IMR-90 (cell line): ENCODE measurements at regions not wholly inside any gene's neighbourhood (a gene's known extent, or its start where the extent isn't known, plus 50 kb on each side); places are given as distances from the start of the nearest gene placed in this dataset.

ENCODE experiments used
- ATAC-seq: fragments of 200-7000 bp; cut with Tn5 transposase; 2 replicates; pipeline ENCODE4 v1.9.1; 2020; ENCODE audit warnings: low read depth, mild to moderate bottlenecking, moderate library complexity
- BruUV-seq: library from RNA; stranded (reverse); fragments of 400-500 nt; replicated peaks from 2 replicates; lab custom pipeline; 2021; lab: Mats Ljungman, UMichigan
- CTCF ChIA-PET: fragments of 300-600 bp; formaldehyde crosslinking; extraction: SDS; loops from one replicate; lab custom pipeline; 2021; ENCODE audit warnings: antibody characterized with exemption; lab: Yijun Ruan, JAX
- POLR2A ChIA-PET: fragments of 300-600 bp; sonication (Branson Sonifier 250); formaldehyde crosslinking; loops from one replicate; lab custom pipeline; 2022; ENCODE audit warnings: antibody characterized with exemption; ENCODE audit not compliant: unreplicated experiment; lab: Charles Lee
- DNase-seq: peaks from one replicate; pipeline ENCODE4 v3.0.0; 2013
- H2AFZ ChIP-seq: replicated peaks from 2 replicates; pipeline ENCODE3; 2013; ENCODE audit warnings: low read length, mild to moderate bottlenecking; ENCODE audit not compliant: poor library complexity
- H2AK5ac ChIP-seq: 2 replicates; pipeline ENCODE4 v1.6.1; 2013; ENCODE audit warnings: low read depth, low read length, inconsistent platforms
- H2AK9ac ChIP-seq: replicated peaks from 2 replicates; pipeline ENCODE3; 2013; ENCODE audit warnings: mild to moderate bottlenecking, low read depth, low read length, moderate library complexity; ENCODE audit not compliant: poor library complexity
- H2BK120ac ChIP-seq: 2 replicates; pipeline ENCODE4 v1.6.1; 2013; ENCODE audit warnings: low read depth, low read length, inconsistent platforms
- H2BK15ac ChIP-seq: 3 replicates; pipeline ENCODE4 v1.6.1; 2013; ENCODE audit warnings: low read depth, low read length, inconsistent platforms
- H2BK20ac ChIP-seq: 2 replicates; pipeline ENCODE4 v1.6.1; 2013; ENCODE audit warnings: low read depth, mild to moderate bottlenecking, inconsistent platforms, low read length, moderate library complexity
- H2BK5ac ChIP-seq: 2 replicates; pipeline ENCODE4 v1.6.1; 2013; ENCODE audit warnings: mild to moderate bottlenecking, low read depth, low read length, inconsistent platforms; ENCODE audit not compliant: poor library complexity, severe bottlenecking
- H3K14ac ChIP-seq: replicated peaks from 2 replicates; pipeline ENCODE4 v1.6.1; 2013; ENCODE audit warnings: low read depth, low read length, inconsistent platforms
- H3K18ac ChIP-seq: 2 replicates; pipeline ENCODE4 v1.6.1; 2013; ENCODE audit warnings: low read depth, low read length, control low read depth
- H3K23ac ChIP-seq: 2 replicates; pipeline ENCODE4 v1.6.1; 2013; ENCODE audit warnings: low read depth, low read length, inconsistent platforms
- H3K27ac ChIP-seq: 2 replicates; pipeline ENCODE4 v1.5.1; 2013; ENCODE audit warnings: mild to moderate bottlenecking, control low read depth, low read length; ENCODE audit not compliant: insufficient read depth
- H3K27me3 ChIP-seq: 2 replicates; pipeline ENCODE4 v1.6.1; 2013; ENCODE audit warnings: low read length; ENCODE audit not compliant: control insufficient read depth, insufficient read depth
- H3K36me3 ChIP-seq: 2 replicates; pipeline ENCODE4 v1.6.1; 2013; ENCODE audit warnings: low read length, mixed read lengths; ENCODE audit not compliant: control insufficient read depth, insufficient read depth
- H3K4ac ChIP-seq: 2 replicates; pipeline ENCODE4 v1.6.1; 2013; ENCODE audit warnings: low read depth, low read length, inconsistent platforms
- H3K4me1 ChIP-seq: 2 replicates; pipeline ENCODE4 v1.6.1; 2013; ENCODE audit warnings: low read length, mixed read lengths; ENCODE audit not compliant: control insufficient read depth, insufficient read depth
- H3K4me2 ChIP-seq: 2 replicates; pipeline ENCODE4 v1.6.1; 2013; ENCODE audit warnings: low read depth, mild to moderate bottlenecking, control low read depth, low read length, moderate library complexity
- H3K4me3 ChIP-seq: 2 replicates; pipeline ENCODE4 v1.5.1; 2013; ENCODE audit warnings: low read depth, mild to moderate bottlenecking, control low read depth, low read length, moderate library complexity; ENCODE audit not compliant: insufficient read depth
- H3K56ac ChIP-seq: 2 replicates; pipeline ENCODE4 v1.6.1; 2013; ENCODE audit warnings: low read length, inconsistent platforms; ENCODE audit not compliant: insufficient read depth; ENCODE audit errors: extremely low read depth
- H3K79me1 ChIP-seq, 2 experiments: 2 replicates each; pipeline ENCODE4 v1.6.1; 2013; ENCODE audit warnings: low read length in 2 of 2, inconsistent platforms in 1 of 2, low read depth in 1 of 2
- H3K9ac ChIP-seq: 2 replicates; pipeline ENCODE4 v1.6.1; 2013; ENCODE audit warnings: low read depth, low read length, control low read depth
- H3K9me1 ChIP-seq: 2 replicates; pipeline ENCODE4 v1.6.1; 2013; ENCODE audit warnings: low read length, inconsistent platforms; ENCODE audit not compliant: insufficient read depth
- H3K9me3 ChIP-seq: 2 replicates; pipeline ENCODE4 v1.6.1; 2013; ENCODE audit warnings: low read length; ENCODE audit not compliant: control insufficient read depth, insufficient read depth
- H4K20me1 ChIP-seq: 2 replicates; pipeline ENCODE4 v1.6.1; 2013; ENCODE audit warnings: low read length, inconsistent platforms; ENCODE audit not compliant: insufficient read depth
- H4K5ac ChIP-seq: 2 replicates; pipeline ENCODE4 v1.6.1; 2013; ENCODE audit warnings: mild to moderate bottlenecking, low read depth, low read length, control low read depth
- H4K8ac ChIP-seq, 2 experiments: 2 replicates each; pipeline ENCODE4 v1.6.1; 2013; ENCODE audit warnings: low read depth in 2 of 2, low read length in 2 of 2, control low read depth in 1 of 2, inconsistent platforms in 1 of 2
- H4K91ac ChIP-seq: 2 replicates; pipeline ENCODE4 v1.6.1; 2013; ENCODE audit warnings: low read depth, low read length, inconsistent platforms; ENCODE audit not compliant: insufficient read depth
- MAZ ChIP-seq: IDR thresholded peaks from 2 replicates; pipeline ENCODE4 v1.6.1; 2012; ENCODE audit warnings: low read depth, mild to moderate bottlenecking, low read length, improper control_type of control experiment, moderate library complexity, borderline replicate concordance
- RCOR1 ChIP-seq: IDR thresholded peaks from 2 replicates; pipeline ENCODE4 v1.6.1; 2012; ENCODE audit warnings: mild to moderate bottlenecking, low read length, improper control_type of control experiment; ENCODE audit not compliant: insufficient replicate concordance
- WGBS, 2 experiments: methylation state at CpG; one replicate each; pipeline versions ENCODE4 v1.1.5 to v1.1.7; 2013; ENCODE audit warnings: missing lambda C conversion rate in 2 of 2; ENCODE audit not compliant: insufficient read length in 1 of 2; ENCODE audit errors: extremely low coverage in 2 of 2; 5-methylcytosine and 5-hydroxymethylcytosine counted together
- dilution Hi-C: fragments of 300-500 bp; cut with HindIII; formaldehyde crosslinking; loops from one replicate; pipeline ENCODE4 v1.14.3; 2018; ENCODE audit warnings: low sequenced_read_pairs; ENCODE audit not compliant: unreplicated experiment
- in situ Hi-C: fragments of 300-500 bp; cut with MboI; formaldehyde crosslinking; loops from 3 replicates; pipeline ENCODE4 v1.14.3; 2019; ENCODE audit warnings: low sequenced_read_pairs, inconsistent platforms, mixed read lengths
- intact Hi-C: fragments of 100-400 bp; cut with micrococcal nuclease; formaldehyde crosslinking; loops from 2 replicates; pipeline ENCODE4 v1.10.0; 2022

DNA sequence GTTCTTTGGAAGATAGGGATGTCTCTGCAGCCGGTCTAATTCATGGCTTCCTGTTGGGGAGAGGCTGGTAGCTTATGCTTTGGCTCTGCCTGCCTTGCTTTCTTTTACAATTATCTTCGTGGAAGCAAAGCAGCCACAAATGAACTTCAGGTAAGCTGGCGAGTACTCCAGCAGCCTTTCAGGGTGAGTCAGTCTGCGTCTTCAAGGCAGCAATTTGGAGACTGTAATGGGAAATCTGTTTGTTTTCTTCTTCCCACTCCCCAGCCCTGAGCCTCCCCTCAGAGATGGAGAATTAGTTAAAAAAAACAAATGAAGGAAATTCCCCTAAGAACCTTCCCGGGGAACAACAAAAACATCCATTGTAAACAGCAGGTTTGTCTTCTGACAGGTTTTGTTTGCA lies 100.1 kb downstream of the PSAT1 start:
- Histone ChIP-seq H3K4ac (no peak overlapping the region), H3K56ac (no peak overlapping the region), H3K4me1 (no peaks in the 10 kb centered on the region), H2BK120ac (no peak overlapping the region), H4K20me1 (no peaks in the 10 kb centered on the region), H2BK15ac (no peak overlapping the region), H3K9me3 (peaks cover 6% of the 10 kb centered on the region), H2BK20ac (no peak overlapping the region), H3K4me3 (no peak overlapping the region), H3K27ac (no peak overlapping the region), H2AK9ac (no peak overlapping the region), H2AK5ac (no peak overlapping the region), H3K27me3 (peaks cover 11% of the 10 kb centered on the region), H3K9ac (no peak overlapping the region), H3K9me1 (no peaks in the 10 kb centered on the region), H4K5ac (no peak overlapping the region), H3K23ac (no peak overlapping the region), H3K18ac (no peak overlapping the region), H3K4me2 (no peak overlapping the region), H3K79me1 (no peaks in the 10 kb centered on the region), H3K14ac (no peak overlapping the region), H4K8ac (no peak overlapping the region), H2BK5ac (no peak overlapping the region), H4K91ac (no peak overlapping the region), H2AFZ (no peak overlapping the region), H3K36me3 (no peaks in the 10 kb centered on the region)
- ChIA-PET POLR2A (no interaction called here), CTCF (interaction anchor here (0.5 to 1.1 kb wide), 2 partner anchors 28 to 311 kb away, joined by 3 read pairs; no protein-coding TSS in a partner anchor)
- dilution Hi-C loops (no loop called here), in situ Hi-C loops (no loop called here), intact Hi-C loops (no loop called here)
- no CpG with 5 or more reads among the region's 5 CpGs for WGBS, 2 experiments
- DNase-seq (no peak), ATAC-seq (no peak)
- TF ChIP-seq RCOR1 (no peak), MAZ (no peak)
- no TSS peak for BruUV-seq
